ENCODE measurements at regions not wholly inside any gene's neighbourhood (a gene's known extent, or its start where the extent isn't known, plus 50 kb on each side); places are given as distances from the start of the nearest gene placed in this dataset.

- in situ Hi-C loops (cut with MboI; ENCODE audit: low sequenced_read_pairs) = no loop called here
Measured at GRCh38 chr11:42145311-42145710, 685.9 kb upstream of the LRRC4C start.

- in situ Hi-C loops (cut with MboI; ENCODE audit: low sequenced_read_pairs) = no loop called here
Measured at GRCh38 chr11:42161886-42162285, 702.4 kb upstream of the LRRC4C start.

- in situ Hi-C loops (cut with MboI; ENCODE audit: low sequenced_read_pairs) = no loop called here
Measured at GRCh38 chr11:42169191-42169590, 709.7 kb upstream of the LRRC4C start.

- in situ Hi-C loops (cut with MboI; ENCODE audit: low sequenced_read_pairs) = no loop called here
Measured at GRCh38 chr11:42170601-42171000, 711.1 kb upstream of the LRRC4C start.

GRCh38 chr11:42171046-42171445 lies 711.6 kb upstream of the LRRC4C start:
- in situ Hi-C loops (cut with MboI; ENCODE audit: low sequenced_read_pairs) = no loop called here

GRCh38 chr11:42172441-42172840 lies 713.0 kb upstream of the LRRC4C start:
- in situ Hi-C loops (cut with MboI; ENCODE audit: low sequenced_read_pairs) = no loop called here

- in situ Hi-C loops (cut with MboI; ENCODE audit: low sequenced_read_pairs) = no loop called here
Measured at GRCh38 chr11:42175203-42175602, 715.8 kb upstream of the LRRC4C start.

GRCh38 chr11:42179216-42179615 lies 719.8 kb upstream of the LRRC4C start:
- in situ Hi-C loops (cut with MboI; ENCODE audit: low sequenced_read_pairs) = no loop called here

GRCh38 chr11:42195289-42196013 lies 736.0 kb upstream of the LRRC4C start:
- in situ Hi-C loops (cut with MboI; ENCODE audit: low sequenced_read_pairs) = no loop called here

- in situ Hi-C loops (cut with MboI; ENCODE audit: low sequenced_read_pairs) = no loop called here
Measured at GRCh38 chr11:42200311-42200710, 740.9 kb upstream of the LRRC4C start.

- in situ Hi-C loops (cut with MboI; ENCODE audit: low sequenced_read_pairs) = no loop called here
Measured at GRCh38 chr11:42201603-42202148, 742.2 kb upstream of the LRRC4C start.

- in situ Hi-C loops (cut with MboI; ENCODE audit: low sequenced_read_pairs) = no loop called here
Measured at GRCh38 chr11:42205518-42205917, 746.1 kb upstream of the LRRC4C start.

GRCh38 chr11:42225664-42226063 lies 766.2 kb upstream of the LRRC4C start:
- in situ Hi-C loops (cut with MboI; ENCODE audit: low sequenced_read_pairs) = no loop called here

GRCh38 chr11:42232673-42233072 lies 773.2 kb upstream of the LRRC4C start:
- in situ Hi-C loops (cut with MboI; ENCODE audit: low sequenced_read_pairs) = no loop called here

GRCh38 chr11:42234451-42234951 lies 775.0 kb upstream of the LRRC4C start:
- in situ Hi-C loops (cut with MboI; ENCODE audit: low sequenced_read_pairs) = no loop called here

- in situ Hi-C loops (cut with MboI; ENCODE audit: low sequenced_read_pairs) = no loop called here
Measured at GRCh38 chr11:42237701-42238235, 778.3 kb upstream of the LRRC4C start.

GRCh38 chr11:42239188-42239587 lies 779.7 kb upstream of the LRRC4C start:
- in situ Hi-C loops (cut with MboI; ENCODE audit: low sequenced_read_pairs) = no loop called here

GRCh38 chr11:42243385-42243784 lies 783.9 kb upstream of the LRRC4C start:
- in situ Hi-C loops (cut with MboI; ENCODE audit: low sequenced_read_pairs) = no loop called here

- in situ Hi-C loops (cut with MboI; ENCODE audit: low sequenced_read_pairs) = no loop called here
Measured at GRCh38 chr11:42244376-42244775, 784.9 kb upstream of the LRRC4C start.

- in situ Hi-C loops (cut with MboI; ENCODE audit: low sequenced_read_pairs) = no loop called here
Measured at GRCh38 chr11:42249401-42249800, 789.9 kb upstream of the LRRC4C start.

GRCh38 chr11:42249956-42250355 lies 790.5 kb upstream of the LRRC4C start:
- in situ Hi-C loops (cut with MboI; ENCODE audit: low sequenced_read_pairs) = no loop called here

- in situ Hi-C loops (cut with MboI; ENCODE audit: low sequenced_read_pairs) = no loop called here
Measured at GRCh38 chr11:42251984-42252383, 792.5 kb upstream of the LRRC4C start.
